GM21526 (cell line): ENCODE measurements at regions not wholly inside any gene's neighbourhood (a gene's known extent, or its start where the extent isn't known, plus 50 kb on each side); places are given as distances from the start of the nearest gene placed in this dataset.
"Not testable (repeated sequence)": the region's sequence is repeated elsewhere in the genome, so short reads cannot be mapped to it uniquely, and the experiment has no call there.

Source experiments
- ATAC-seq: cut with Tn5 transposase; IDR thresholded peaks from one replicate; pipeline ENCODE4 v1.9.1; 2021; ENCODE audit warnings: moderate library complexity; ENCODE audit not compliant: unreplicated experiment, low FRiP score

GRCh38 chr5:1731855-1732237 lies 67.8 kb downstream of the MRPL36 start:
- ATAC-seq, result not testable (repeated sequence)

- ATAC-seq, result no peak
These were observed 68.5 kb downstream of the MRPL36 start for GRCh38 chr5:1731091-1731639.

- no peak for ATAC-seq
These were observed 69.2 kb downstream of the MRPL36 start for GRCh38 chr5:1730487-1730847.

GRCh38 chr5:1729641-1730486 lies 69.8 kb downstream of the MRPL36 start:
- ATAC-seq, result no peak

GRCh38 chr5:1728846-1729245 lies 70.8 kb downstream of the MRPL36 start:
- no peak for ATAC-seq

GRCh38 chr5:1727571-1727970 lies 72.1 kb downstream of the MRPL36 start:
- no peak for ATAC-seq

GRCh38 chr5:1726956-1727355 lies 72.7 kb downstream of the MRPL36 start:
- no peak for ATAC-seq

- no peak for ATAC-seq
These were observed 73.2 kb downstream of the MRPL36 start for GRCh38 chr5:1726469-1726865.

- ATAC-seq, result no peak
These were observed 73.8 kb downstream of the MRPL36 start for GRCh38 chr5:1725641-1726468.

GRCh38 chr5:1724822-1725602 lies 74.6 kb downstream of the MRPL36 start:
- ATAC-seq, result no peak

GRCh38 chr5:1723957-1724821 lies 75.4 kb downstream of the MRPL36 start:
- ATAC-seq, result no peak

GRCh38 chr5:1723476-1723875 lies 76.2 kb downstream of the MRPL36 start:
- no peak for ATAC-seq

GRCh38 chr5:1722877-1723276 lies 76.8 kb downstream of the MRPL36 start:
- ATAC-seq, result no peak

GRCh38 chr5:1720396-1721110 lies 79.1 kb downstream of the MRPL36 start:
- ATAC-seq, result no peak

- no peak for ATAC-seq
These were observed 79.8 kb downstream of the MRPL36 start for GRCh38 chr5:1719860-1720259.

GRCh38 chr5:1718669-1719068 lies 81.0 kb downstream of the MRPL36 start:
- ATAC-seq, result no peak

GRCh38 chr5:1710091-1710490 lies 89.5 kb downstream of the MRPL36 start:
- ATAC-seq, result not testable (repeated sequence)

- no peak for ATAC-seq
These were observed 90.3 kb downstream of the MRPL36 start for GRCh38 chr5:1709171-1709803.
